Caco-2 (cell line): ENCODE measurements at regions not wholly inside any gene's neighbourhood (a gene's known extent, or its start where the extent isn't known, plus 50 kb on each side); places are given as distances from the start of the nearest gene placed in this dataset.

Experiments
- BruUV-seq: library from RNA; stranded (reverse); fragments of 400-500 nt; replicated peaks from 2 replicates; lab custom pipeline; 2021; lab: Mats Ljungman, UMichigan
- CTCF ChIA-PET: fragments of 300-600 bp; sonication (Branson Sonifier 250); formaldehyde crosslinking; loops from one replicate; lab custom pipeline; 2022; ENCODE audit warnings: antibody characterized with exemption; lab: Charles Lee
- POLR2A ChIA-PET: fragments of 300-600 bp; sonication (Branson Sonifier 250); formaldehyde crosslinking; loops from one replicate; lab custom pipeline; 2022; ENCODE audit warnings: antibody characterized with exemption; lab: Charles Lee
- DNase-seq, 2 experiments: peaks; one replicate each; pipeline versions ENCODE4 v3.0.0 to v3.0.0-alpha.2; 2020 to 2022
- H3K27me3 ChIP-seq: replicated peaks from 2 replicates; pipeline ENCODE4 v1.6.0; 2011; ENCODE audit warnings: low read length; ENCODE audit not compliant: control insufficient read depth, insufficient read depth
- H3K36me3 ChIP-seq: 2 replicates; pipeline ENCODE4 v1.5.1; 2011; ENCODE audit warnings: low read length; ENCODE audit not compliant: control insufficient read depth, insufficient read depth
- H3K4me1 ChIP-seq: fragments of 250-450 bp; sonication (Bioruptor Pico); 2 replicates; pipeline ENCODE4 v1.5.1; 2020; ENCODE audit warnings: mild to moderate bottlenecking
- H3K4me3 ChIP-seq: 2 replicates; pipeline ENCODE4 v1.5.1; 2011; ENCODE audit warnings: low read depth, mild to moderate bottlenecking, control low read depth, low read length
- H3K9me3 ChIP-seq: fragments of 250-450 bp; sonication (Bioruptor Pico); 2 replicates; pipeline ENCODE4 v1.5.1; 2020; ENCODE audit warnings: mild to moderate bottlenecking, moderate library complexity
- H3K27ac Mint-ChIP-seq: one replicate; pipeline ENCODE4 v1.8.0; 2022; ENCODE audit warnings: mixed read lengths; ENCODE audit not compliant: unreplicated experiment
- H3K27me3 Mint-ChIP-seq: one replicate; pipeline ENCODE4 v1.8.0; 2022; ENCODE audit warnings: mixed read lengths; ENCODE audit not compliant: insufficient read depth, unreplicated experiment
- H3K36me3 Mint-ChIP-seq: one replicate; pipeline ENCODE4 v1.8.0; 2022; ENCODE audit warnings: mild to moderate bottlenecking, mixed read lengths; ENCODE audit not compliant: insufficient read depth, unreplicated experiment
- H3K4me1 Mint-ChIP-seq: one replicate; pipeline ENCODE4 v1.8.0; 2022; ENCODE audit warnings: low read depth, mixed read lengths; ENCODE audit not compliant: unreplicated experiment
- H3K4me3 Mint-ChIP-seq: one replicate; pipeline ENCODE4 v1.8.0; 2022; ENCODE audit warnings: mild to moderate bottlenecking, moderate library complexity, mixed read lengths; ENCODE audit not compliant: unreplicated experiment
- H3K9me3 Mint-ChIP-seq: one replicate; pipeline ENCODE4 v1.8.0; 2022; ENCODE audit warnings: mixed read lengths; ENCODE audit not compliant: unreplicated experiment
- intact Hi-C: fragments of 100-400 bp; cut with micrococcal nuclease; formaldehyde crosslinking; loops from one replicate; pipeline ENCODE4 v1.10.0; 2022; ENCODE audit not compliant: unreplicated experiment
- TF ChIP-seq, protein P1 (sequence below), 2 experiments: fragments of 200-600 bp in 1 of 2; IDR thresholded peaks; 1 replicate in 1 of 2; 2 replicates in 1 of 2; pipeline versions ENCODE4 v1.5.1 to v1.8.0; 2011 to 2022; ENCODE audit warnings: antibody characterized with exemption in 1 of 2, control low read depth in 1 of 2, inconsistent platforms in 1 of 2, low read depth in 1 of 2, low read length in 1 of 2, mild to moderate bottlenecking in 1 of 2, moderate library complexity in 1 of 2; ENCODE audit not compliant: insufficient read depth in 1 of 2, severe bottlenecking in 1 of 2, unreplicated experiment in 1 of 2

DNA sequence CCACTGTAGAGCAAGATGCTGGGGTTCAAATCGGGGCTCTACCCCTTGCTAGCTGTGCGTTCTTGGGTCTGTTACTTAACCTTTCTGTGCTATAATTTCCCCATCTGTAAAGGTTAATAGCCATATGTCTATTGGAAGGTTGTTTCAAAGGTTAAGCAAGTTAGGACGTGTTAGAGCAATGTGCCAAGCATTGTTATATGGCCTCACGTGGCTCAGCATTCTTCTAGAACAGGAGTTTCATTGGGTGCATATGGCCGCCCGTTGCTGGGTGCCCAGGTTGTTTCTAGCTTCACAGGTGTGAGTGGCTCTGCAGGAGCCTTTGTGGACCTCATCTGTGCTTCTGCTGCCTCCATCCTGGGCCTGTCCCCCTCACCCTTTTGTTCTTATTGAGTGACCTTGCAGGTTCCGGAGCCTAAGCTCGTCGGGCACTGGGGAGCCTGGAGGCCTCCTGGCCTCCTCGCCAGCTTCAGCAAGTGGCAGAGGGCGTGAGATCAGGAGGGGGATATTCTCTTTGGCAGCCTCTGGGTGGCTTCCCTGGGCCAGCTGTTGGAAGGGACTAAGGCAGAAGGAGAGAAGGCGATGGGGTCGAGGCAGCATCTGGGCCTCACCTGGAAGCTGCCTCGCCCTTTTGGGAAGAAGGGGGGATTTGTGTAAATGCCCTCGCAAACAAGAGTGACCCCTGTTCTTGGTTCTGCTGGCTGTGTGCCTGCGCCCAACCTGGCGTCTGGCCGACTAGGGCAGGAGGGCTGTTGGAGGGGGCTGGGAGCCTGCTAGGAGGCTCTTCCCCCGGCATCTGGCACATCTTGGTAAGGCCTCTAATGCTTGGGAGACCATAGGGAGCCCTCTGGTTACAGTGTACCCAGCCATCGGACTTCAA, 80.2 kb upstream of the CIBAR2 start:
- TF ChIP-seq, protein P1, sequence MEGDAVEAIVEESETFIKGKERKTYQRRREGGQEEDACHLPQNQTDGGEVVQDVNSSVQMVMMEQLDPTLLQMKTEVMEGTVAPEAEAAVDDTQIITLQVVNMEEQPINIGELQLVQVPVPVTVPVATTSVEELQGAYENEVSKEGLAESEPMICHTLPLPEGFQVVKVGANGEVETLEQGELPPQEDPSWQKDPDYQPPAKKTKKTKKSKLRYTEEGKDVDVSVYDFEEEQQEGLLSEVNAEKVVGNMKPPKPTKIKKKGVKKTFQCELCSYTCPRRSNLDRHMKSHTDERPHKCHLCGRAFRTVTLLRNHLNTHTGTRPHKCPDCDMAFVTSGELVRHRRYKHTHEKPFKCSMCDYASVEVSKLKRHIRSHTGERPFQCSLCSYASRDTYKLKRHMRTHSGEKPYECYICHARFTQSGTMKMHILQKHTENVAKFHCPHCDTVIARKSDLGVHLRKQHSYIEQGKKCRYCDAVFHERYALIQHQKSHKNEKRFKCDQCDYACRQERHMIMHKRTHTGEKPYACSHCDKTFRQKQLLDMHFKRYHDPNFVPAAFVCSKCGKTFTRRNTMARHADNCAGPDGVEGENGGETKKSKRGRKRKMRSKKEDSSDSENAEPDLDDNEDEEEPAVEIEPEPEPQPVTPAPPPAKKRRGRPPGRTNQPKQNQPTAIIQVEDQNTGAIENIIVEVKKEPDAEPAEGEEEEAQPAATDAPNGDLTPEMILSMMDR (IDR thresholded peaks at IDR 0.05; ENCODE audit: insufficient read depth in 1 of 2, low read depth in 1 of 2, low read length in 1 of 2, severe bottlenecking in 1 of 2, unreplicated experiment in 1 of 2): no peak

DNA sequence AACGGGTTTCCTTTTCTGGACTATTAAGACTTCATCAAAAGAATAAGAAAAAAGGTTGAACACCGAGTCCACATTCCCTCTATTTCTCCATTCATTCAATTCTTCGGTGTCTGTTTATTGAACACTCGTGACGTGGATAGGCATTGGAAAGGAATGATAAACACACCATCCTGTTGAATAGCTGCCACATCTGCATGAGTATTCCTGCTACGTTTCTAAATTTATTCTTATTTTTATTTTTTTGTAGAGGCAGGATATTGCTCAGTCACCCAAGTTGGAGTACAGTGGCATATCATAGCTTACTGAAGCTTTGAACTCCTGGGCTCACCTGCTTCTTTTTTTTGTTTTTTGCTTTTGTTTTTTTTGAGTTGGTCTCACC, 80.8 kb upstream of the CIBAR2 start:
- H3K4me1 ChIP-seq: peaks cover 12% of the 10 kb centered on the region
- ChIA-PET CTCF (interaction anchor here (1.4 kb wide), 1 partner anchor 78 kb away, joined by 3 read pairs; no protein-coding TSS in a partner anchor), POLR2A (no interaction called here)
- no TSS peak for BruUV-seq
- no peak for DNase-seq
- no peaks in the 10 kb centered on the region for H3K27me3 Mint-ChIP-seq
- no peak overlapping the region for H3K4me3 ChIP-seq
- no peak overlapping the region for H3K27ac Mint-ChIP-seq
- TF ChIP-seq, protein P1 (IDR thresholded peaks at IDR 0.05; ENCODE audit: insufficient read depth in 1 of 2, low read depth in 1 of 2, low read length in 1 of 2, severe bottlenecking in 1 of 2, unreplicated experiment in 1 of 2): no peak
- H3K9me3 ChIP-seq: no peaks in the 10 kb centered on the region
- peaks cover 12% of the 10 kb centered on the region for H3K4me1 Mint-ChIP-seq
- no peaks in the 10 kb centered on the region for H3K36me3 Mint-ChIP-seq
- no peaks in the 10 kb centered on the region for H3K36me3 ChIP-seq
- H3K27me3 ChIP-seq: no peaks in the 10 kb centered on the region
- intact Hi-C loops: no loop called here
- H3K4me3 Mint-ChIP-seq: no peak overlapping the region
- no peaks in the 10 kb centered on the region for H3K9me3 Mint-ChIP-seq

More for the DNA sequence above, 80.2 kb upstream of the CIBAR2 start:
- Mint-ChIP-seq H3K36me3 (no peaks in the 10 kb centered on the region), H3K4me1 (peaks cover 12% of the 10 kb centered on the region), H3K27ac (no peak overlapping the region), H3K4me3 (no peak overlapping the region), H3K27me3 (no peaks in the 10 kb centered on the region), H3K9me3 (no peaks in the 10 kb centered on the region)
- Histone ChIP-seq H3K36me3 (no peaks in the 10 kb centered on the region), H3K9me3 (no peaks in the 10 kb centered on the region), H3K4me3 (no peak overlapping the region), H3K27me3 (no peaks in the 10 kb centered on the region), H3K4me1 (peaks cover 12% of the 10 kb centered on the region)
- CTCF ChIA-PET: no interaction called here
- no peak for DNase-seq
- POLR2A ChIA-PET: no interaction called here
- intact Hi-C loops: no loop called here
- BruUV-seq: no TSS peak

DNA sequence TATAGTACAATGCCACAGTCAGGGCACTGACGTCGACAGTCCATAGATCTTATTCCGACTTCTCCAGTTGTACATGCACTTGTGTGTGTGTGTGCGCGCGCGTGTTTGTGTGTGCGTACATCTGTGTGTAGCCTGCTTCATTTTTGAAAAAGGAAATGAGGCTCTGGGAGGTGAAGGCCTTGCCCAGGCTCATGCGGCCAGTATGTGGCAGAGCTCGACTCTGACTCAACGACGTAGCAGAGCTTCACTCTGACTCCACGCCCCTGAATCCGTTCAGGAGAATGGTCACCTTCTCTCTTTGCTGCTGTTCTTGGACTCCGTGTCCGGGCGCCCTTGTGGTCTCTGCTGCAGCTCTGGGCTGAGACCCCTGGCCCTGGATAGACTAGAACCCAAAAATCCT, 81.6 kb upstream of the CIBAR2 start:
- Mint-ChIP-seq H3K36me3 (no peaks in the 10 kb centered on the region), H3K4me3 (no peak overlapping the region), H3K27me3 (no peaks in the 10 kb centered on the region), H3K9me3 (no peaks in the 10 kb centered on the region), H3K4me1 (peaks cover 10% of the 10 kb centered on the region), H3K27ac (no peak overlapping the region)
- Histone ChIP-seq H3K4me1 (peaks cover 14% of the 10 kb centered on the region), H3K9me3 (no peaks in the 10 kb centered on the region), H3K27me3 (no peaks in the 10 kb centered on the region), H3K36me3 (no peaks in the 10 kb centered on the region), H3K4me3 (no peak overlapping the region)
- POLR2A ChIA-PET: no interaction called here
- CTCF ChIA-PET: interaction anchor here (1.4 kb wide), 1 partner anchor 79 kb away, joined by 3 read pairs; no protein-coding TSS in a partner anchor
- intact Hi-C loops: no loop called here
- no TSS peak for BruUV-seq
- TF ChIP-seq, protein P1 (IDR thresholded peaks at IDR 0.05; ENCODE audit: insufficient read depth in 1 of 2, low read depth in 1 of 2, low read length in 1 of 2, severe bottlenecking in 1 of 2, unreplicated experiment in 1 of 2): no peak
- no peak for DNase-seq
